H1 (cell line): ENCODE measurements at regions not wholly inside any gene's neighbourhood (a gene's known extent, or its start where the extent isn't known, plus 50 kb on each side); places are given as distances from the start of the nearest gene placed in this dataset.

ENCODE experiments used
- CTCF ChIA-PET: fragments of 300-600 bp; sonication (Branson Sonifier 250); formaldehyde crosslinking; loops from one replicate; lab custom pipeline; 2021; ENCODE audit not compliant: partially characterized antibody; lab: Charles Lee
- POLR2A ChIA-PET: fragments of 300-600 bp; sonication (Branson Sonifier 250); formaldehyde crosslinking; loops from one replicate; lab custom pipeline; 2021; ENCODE audit warnings: inconsistent platforms; ENCODE audit not compliant: partially characterized antibody; lab: Charles Lee
- DNase-seq, 2 experiments: peaks; one replicate each; pipeline versions ENCODE4 v3.0.0 to v3.0.0-alpha.2; 2010 to 2022; ENCODE audit warnings: low spot score in 2 of 2, low read depth in 1 of 2, mixed read lengths in 1 of 2
- FAIRE-seq: peaks from 2 replicates; lab custom pipeline; 2011; peaks lifted over from hg19 to GRCh38; lab: Jason Lieb, UNC
- H2AFZ ChIP-seq: 2 replicates; pipeline ENCODE4 v1.8.1; 2012; ENCODE audit warnings: low read length, inconsistent platforms
- H2AK5ac ChIP-seq: 2 replicates; pipeline ENCODE4 v1.6.1; 2013; ENCODE audit warnings: low read depth, low read length
- H2BK120ac ChIP-seq: replicated peaks from 2 replicates; pipeline ENCODE3; 2013; ENCODE audit warnings: low read depth, low read length, inconsistent platforms
- H2BK12ac ChIP-seq: 2 replicates; pipeline ENCODE4 v1.6.1; 2013; ENCODE audit warnings: low read depth, low read length
- H2BK15ac ChIP-seq: 2 replicates; pipeline ENCODE4 v1.6.1; 2013; ENCODE audit warnings: low read length
- H2BK20ac ChIP-seq: 2 replicates; pipeline ENCODE4 v1.6.1; 2013; ENCODE audit warnings: low read length
- H2BK5ac ChIP-seq: 2 replicates; pipeline ENCODE4 v1.6.1; 2013; ENCODE audit warnings: low read depth, low read length
- H3K14ac ChIP-seq: 2 replicates; pipeline ENCODE4 v1.6.1; 2013; ENCODE audit warnings: inconsistent platforms; ENCODE audit not compliant: insufficient read length
- H3K18ac ChIP-seq: 2 replicates; pipeline ENCODE4 v1.6.1; 2013; ENCODE audit warnings: low read length; ENCODE audit errors: extremely low read depth
- H3K23ac ChIP-seq: 2 replicates; pipeline ENCODE4 v1.6.1; 2013; ENCODE audit warnings: inconsistent platforms; ENCODE audit not compliant: insufficient read length
- H3K23me2 ChIP-seq: 2 replicates; pipeline ENCODE4 v1.6.1; 2013; ENCODE audit warnings: low read depth, low read length
- H3K27ac ChIP-seq: 2 replicates; pipeline ENCODE4 v1.6.1; 2011; ENCODE audit warnings: low read depth, low read length, inconsistent platforms
- H3K27me3 ChIP-seq, 4 experiments: replicated peaks in 1 of 4; 1 replicate in 1 of 4; 2 replicates in 3 of 4; pipeline versions ENCODE4 v1.6.1 to v1.8.1; 2011 to 2013; ENCODE audit warnings: low read length in 3 of 4, mild to moderate bottlenecking in 3 of 4, inconsistent platforms in 2 of 4, mixed read lengths in 2 of 4, moderate library complexity in 1 of 4; ENCODE audit not compliant: control insufficient read depth in 3 of 4, insufficient read depth in 3 of 4; ENCODE audit errors: extremely low read depth in 1 of 4
- H3K36me3 ChIP-seq, 4 experiments: 2 replicates each; pipeline versions ENCODE4 v1.6.1 to v1.8.1; 2011 to 2013; ENCODE audit warnings: mild to moderate bottlenecking in 4 of 4, low read length in 3 of 4, moderate library complexity in 2 of 4, control low read depth in 1 of 4, inconsistent platforms in 1 of 4; ENCODE audit not compliant: insufficient read depth in 4 of 4, control insufficient read depth in 2 of 4
- H3K4ac ChIP-seq: replicated peaks from 2 replicates; pipeline ENCODE3; 2013; ENCODE audit warnings: low read length, low read depth, mixed read lengths, inconsistent platforms; ENCODE audit not compliant: insufficient read length
- H3K4me1 ChIP-seq, 4 experiments: replicated peaks in 1 of 4; 1 replicate in 1 of 4; 2 replicates in 3 of 4; pipeline versions ENCODE4 v1.6.1 to v1.8.1; 2011 to 2013; ENCODE audit warnings: low read length in 3 of 4, inconsistent platforms in 2 of 4, mixed read lengths in 1 of 4; ENCODE audit not compliant: insufficient read depth in 4 of 4, control insufficient read depth in 3 of 4
- H3K4me2 ChIP-seq, 2 experiments: 2 replicates each; pipeline versions ENCODE4 v1.6.1 to v1.8.1; 2011 to 2013; ENCODE audit warnings: low read depth in 2 of 2, low read length in 2 of 2, control low read depth in 1 of 2, inconsistent platforms in 1 of 2, mild to moderate bottlenecking in 1 of 2; ENCODE audit not compliant: insufficient read depth in 1 of 2
- H3K4me3 ChIP-seq, 4 experiments: fragments of 200-600, 300-600 bp in 1 of 4; sonication (generic), shearing (Covaris generic), sonication (Bioruptor Twin) in 1 of 4; 2 replicates each; pipeline versions ENCODE4 v1.5.1 to v1.8.1; 2011 to 2016; ENCODE audit warnings: low read length in 4 of 4, low read depth in 3 of 4, control low read depth in 2 of 4, inconsistent platforms in 2 of 4, mild to moderate bottlenecking in 2 of 4, mixed read lengths in 1 of 4, moderate library complexity in 1 of 4; ENCODE audit not compliant: insufficient read depth in 2 of 4; ENCODE audit errors: extremely low read depth in 1 of 4
- H3K56ac ChIP-seq: replicated peaks from 2 replicates; pipeline ENCODE3; 2013; ENCODE audit warnings: low read depth, mild to moderate bottlenecking, mixed read lengths, low read length, inconsistent platforms; ENCODE audit not compliant: insufficient read length
- H3K79me1 ChIP-seq: 2 replicates; pipeline ENCODE4 v1.6.1; 2013; ENCODE audit warnings: low read depth, low read length, control low read depth
- H3K79me2 ChIP-seq, 2 experiments: 2 replicates each; pipeline versions ENCODE4 v1.6.1 to v1.8.1; 2012 to 2013; ENCODE audit warnings: low read length in 2 of 2, mild to moderate bottlenecking in 2 of 2, inconsistent platforms in 1 of 2; ENCODE audit not compliant: insufficient read depth in 2 of 2, control insufficient read depth in 1 of 2
- H3K9ac ChIP-seq, 4 experiments: replicated peaks in 1 of 4; 1 replicate in 1 of 4; 2 replicates in 3 of 4; pipeline versions ENCODE4 v1.6.1 to v1.8.1; 2011 to 2013; ENCODE audit warnings: low read depth in 3 of 4, low read length in 3 of 4, control low read depth in 2 of 4, mild to moderate bottlenecking in 2 of 4, moderate library complexity in 2 of 4, inconsistent platforms in 1 of 4; ENCODE audit errors: extremely low read depth in 1 of 4
- H3K9me3 ChIP-seq, 2 experiments: 2 replicates each; pipeline versions ENCODE4 v1.6.1 to v1.8.1; 2012 to 2013; ENCODE audit warnings: mild to moderate bottlenecking in 2 of 2, moderate library complexity in 2 of 2, control low read depth in 1 of 2, inconsistent platforms in 1 of 2, low read depth in 1 of 2, low read length in 1 of 2, mixed read lengths in 1 of 2; ENCODE audit not compliant: insufficient read depth in 2 of 2
- H4K20me1 ChIP-seq, 2 experiments: replicated peaks in 1 of 2; 2 replicates each; pipeline versions ENCODE3 to v1.8.1; 2011 to 2013; ENCODE audit warnings: inconsistent platforms in 2 of 2, low read length in 2 of 2, mild to moderate bottlenecking in 1 of 2; ENCODE audit not compliant: insufficient read depth in 2 of 2, control insufficient read depth in 1 of 2
- H4K5ac ChIP-seq: 2 replicates; pipeline ENCODE4 v1.6.1; 2013; ENCODE audit warnings: low read length, low read depth, mixed read lengths, inconsistent platforms; ENCODE audit not compliant: insufficient read length
- H4K8ac ChIP-seq: 2 replicates; pipeline ENCODE4 v1.8.0; 2013; ENCODE audit warnings: mild to moderate bottlenecking, moderate library complexity, low read length, inconsistent platforms; ENCODE audit not compliant: insufficient read depth; ENCODE audit errors: extremely low read depth
- H4K91ac ChIP-seq: replicated peaks from 2 replicates; pipeline ENCODE3; 2013; ENCODE audit warnings: low read length, mixed read lengths, inconsistent platforms; ENCODE audit not compliant: insufficient read length
- ASH2L ChIP-seq: fragments of 200-600, 300-600 bp; sonication (generic); IDR thresholded peaks from one replicate; pipeline ENCODE4 v1.7.1; 2017; ENCODE audit warnings: low read length
- CHD2 ChIP-seq: IDR thresholded peaks from 2 replicates; pipeline ENCODE4 v1.6.1; 2012; ENCODE audit warnings: low read length, improper control_type of control experiment
- CREB1 ChIP-seq: IDR thresholded peaks from 2 replicates; pipeline ENCODE4 v1.6.1; 2012; ENCODE audit warnings: inconsistent platforms
- EGR1 ChIP-seq: IDR thresholded peaks from 2 replicates; pipeline ENCODE4 v1.6.1; 2011; ENCODE audit warnings: low read depth, low read length, borderline replicate concordance
- JUND ChIP-seq: IDR thresholded peaks from 2 replicates; pipeline ENCODE4 v1.6.1; 2011; ENCODE audit warnings: mild to moderate bottlenecking, improper control_type of control experiment, low read length
- KDM1A ChIP-seq: fragments of 200-600, 300-600 bp; sonication (generic); IDR thresholded peaks from 2 replicates; pipeline ENCODE4 v1.7.1; 2016; ENCODE audit warnings: mild to moderate bottlenecking, low read length, borderline replicate concordance
- POLR2AphosphoS5 ChIP-seq: IDR thresholded peaks from 2 replicates; pipeline ENCODE4 v1.6.1; 2011; ENCODE audit warnings: low read depth, low read length
- POU5F1 ChIP-seq: IDR thresholded peaks from 2 replicates; pipeline ENCODE4 v1.6.1; 2011; ENCODE audit warnings: low read depth, mild to moderate bottlenecking, low read length, moderate library complexity
- SIRT6 ChIP-seq: IDR thresholded peaks from one replicate; pipeline ENCODE4 v1.7.1; 2012; ENCODE audit warnings: low read length, inconsistent platforms
- SUZ12 ChIP-seq: fragments of 200-600 bp; sonication (generic); IDR thresholded peaks from 2 replicates; pipeline ENCODE4 v1.6.1; 2012; ENCODE audit warnings: mild to moderate bottlenecking, inconsistent platforms, low read length, moderate library complexity, mixed read lengths
- TAF1 ChIP-seq: IDR thresholded peaks from 2 replicates; pipeline ENCODE4 v1.6.1; 2011; ENCODE audit warnings: mild to moderate bottlenecking, low read depth, low read length
- TBP ChIP-seq: IDR thresholded peaks from 2 replicates; pipeline ENCODE4 v1.6.1; 2011; ENCODE audit warnings: low read depth, low read length, improper control_type of control experiment
- whole genome bisulfite sequencing, 2 experiments: shearing (Covaris generic) in 1 of 2; methylation state at CpG; one replicate each; pipeline versions ENCODE4 v1.1.6 to v1.1.7; 2013 to 2015; ENCODE audit warnings: low lambda C conversion rate in 2 of 2, mixed read lengths in 2 of 2, inconsistent platforms in 1 of 2, low coverage in 1 of 2, missing lambda C conversion rate in 1 of 2; ENCODE audit not compliant: insufficient replicate concordance in 2 of 2, insufficient coverage in 1 of 2, insufficient read length in 1 of 2; ENCODE audit errors: extremely low coverage in 1 of 2, missing lambda C conversion rate in 1 of 2; 5-methylcytosine and 5-hydroxymethylcytosine counted together

DNA sequence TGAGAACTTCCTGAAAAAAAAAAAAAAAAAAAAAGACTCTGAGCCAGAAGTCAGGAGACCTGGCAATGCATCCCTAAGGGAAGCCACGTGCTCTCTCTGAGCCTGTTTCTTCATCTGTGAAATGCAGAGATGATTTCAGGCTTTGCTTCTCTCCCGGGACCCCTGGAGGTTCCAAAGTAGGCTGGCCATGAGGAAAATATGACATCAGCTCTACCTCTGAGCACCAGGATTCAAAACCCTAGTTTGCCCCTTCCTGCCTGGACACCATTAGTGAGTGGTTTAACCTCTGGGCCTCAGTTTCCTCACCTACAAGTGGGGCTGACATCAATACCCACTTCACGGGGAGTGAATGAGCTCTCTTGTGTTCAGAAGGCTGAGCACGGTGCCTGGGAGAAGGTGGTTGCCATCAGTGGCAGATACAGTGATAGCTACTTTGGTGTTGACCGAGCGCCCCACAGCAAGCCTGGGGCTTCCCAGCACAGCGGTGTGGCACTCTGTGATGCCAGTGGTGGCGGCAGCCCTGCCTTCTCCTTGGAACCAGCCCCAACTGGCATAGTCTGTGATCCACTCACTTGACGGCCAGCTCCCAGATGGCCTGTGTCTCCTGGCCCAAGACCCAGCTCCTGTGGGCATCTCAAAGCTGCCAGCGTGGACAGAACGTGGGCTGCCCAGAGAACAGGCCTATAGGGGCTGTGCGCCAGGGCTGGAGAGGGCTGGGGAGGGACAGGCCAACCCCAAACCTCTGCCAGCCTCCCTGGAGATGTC is 153.1 kb upstream of the UNC5B start:
- no peaks in the 10 kb centered on the region for H3K23me2 ChIP-seq
- TF ChIP-seq TBP (no peak), ASH2L (no peak), POU5F1 (no peak), CHD2 (no peak), SUZ12 (no peak), KDM1A (no peak), SIRT6 (no peak), CREB1 (no peak), TAF1 (no peak), EGR1 (no peak), POLR2AphosphoS5 (no peak), JUND (no peak)
- no peak overlapping the region for H4K91ac ChIP-seq
- WGBS, 2 experiments = 91% methylated on average over 12 of the region's 12 CpGs; no CpG with 5 or more reads in 1 of the 2 experiments
- no peaks in the 10 kb centered on the region for H3K79me1 ChIP-seq
- no peak overlapping the region for H3K4me3 ChIP-seq
- H3K23ac ChIP-seq = no peak overlapping the region
- H3K9ac ChIP-seq = no peak overlapping the region
- H4K20me1 ChIP-seq = no peaks in the 10 kb centered on the region
- H3K4ac ChIP-seq = no peak overlapping the region
- H2BK120ac ChIP-seq = no peak overlapping the region
- no peak overlapping the region for H2BK12ac ChIP-seq
- H3K18ac ChIP-seq = no peak overlapping the region
- H3K79me2 ChIP-seq = no peaks in the 10 kb centered on the region
- no peaks in the 10 kb centered on the region for H3K36me3 ChIP-seq
- H3K14ac ChIP-seq = no peak overlapping the region
- H4K5ac ChIP-seq = no peak overlapping the region
- H2AK5ac ChIP-seq = no peak overlapping the region
- DNase-seq = no peak
- H3K27ac ChIP-seq = no peak overlapping the region
- H3K27me3 ChIP-seq = no peaks in the 10 kb centered on the region
- peaks cover 0 to 9% (median 1%) of the 10 kb centered on the region in 4 experiments; a peak in 4 of 7 replicates for H3K4me1 ChIP-seq
- ChIA-PET CTCF (interaction anchor here (1.1 kb wide), 3 partner anchors 13 to 211 kb away, joined by 3 to 8 read pairs (median 4); no protein-coding TSS in a partner anchor), POLR2A (interaction anchor here (1.4 kb wide), 1 partner anchor 17 kb away, joined by 4 read pairs; no protein-coding TSS in a partner anchor)
- no peak overlapping the region for H2BK15ac ChIP-seq
- no peak overlapping the region for H4K8ac ChIP-seq
- no peak overlapping the region for H3K56ac ChIP-seq
- H2AFZ ChIP-seq = no peak overlapping the region
- FAIRE-seq = no peak
- no peak overlapping the region for H2BK20ac ChIP-seq
- no peak overlapping the region for H3K4me2 ChIP-seq
- H2BK5ac ChIP-seq = no peak overlapping the region
- H3K9me3 ChIP-seq = no peaks in the 10 kb centered on the region
